ENCODE measurements at regions not wholly inside any gene's neighbourhood (a gene's known extent, or its start where the extent isn't known, plus 50 kb on each side); places are given as distances from the start of the nearest gene placed in this dataset.
A peak's percentile ranks its signal among the peaks of the same experiment; 100 is the strongest.
"Not testable (repeated sequence)": the region's sequence is repeated elsewhere in the genome, so short reads cannot be mapped to it uniquely, and the experiment has no call there.

DNA sequence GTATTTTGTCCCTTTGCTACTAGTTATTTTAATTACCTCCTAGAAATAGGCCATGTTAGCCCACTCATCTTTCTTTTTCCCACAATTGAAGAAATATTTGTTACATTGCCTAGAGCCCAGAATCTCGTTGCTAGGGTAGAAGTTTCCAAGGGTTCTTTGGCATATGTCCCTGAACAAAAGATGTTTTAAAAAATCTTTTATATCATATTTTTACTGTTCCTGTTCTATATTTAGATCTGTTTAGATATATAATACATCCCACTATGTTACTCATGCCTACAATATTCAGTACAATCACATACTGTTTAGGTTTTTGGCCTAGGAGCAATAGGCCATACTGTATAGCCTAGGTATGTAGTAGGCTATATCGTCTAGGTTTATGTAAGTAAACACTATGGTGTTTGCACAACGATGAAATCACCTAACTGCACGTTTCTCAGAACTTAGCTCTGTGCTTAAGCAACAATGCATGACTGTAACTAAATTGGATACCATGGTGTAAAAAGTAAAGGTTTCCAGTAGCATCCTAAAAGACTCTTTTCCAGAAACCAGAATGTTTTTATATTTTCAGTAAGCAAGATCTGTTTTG lies 236.0 kb upstream of the SLIT2 start:
- TF ChIP-seq, protein P1, sequence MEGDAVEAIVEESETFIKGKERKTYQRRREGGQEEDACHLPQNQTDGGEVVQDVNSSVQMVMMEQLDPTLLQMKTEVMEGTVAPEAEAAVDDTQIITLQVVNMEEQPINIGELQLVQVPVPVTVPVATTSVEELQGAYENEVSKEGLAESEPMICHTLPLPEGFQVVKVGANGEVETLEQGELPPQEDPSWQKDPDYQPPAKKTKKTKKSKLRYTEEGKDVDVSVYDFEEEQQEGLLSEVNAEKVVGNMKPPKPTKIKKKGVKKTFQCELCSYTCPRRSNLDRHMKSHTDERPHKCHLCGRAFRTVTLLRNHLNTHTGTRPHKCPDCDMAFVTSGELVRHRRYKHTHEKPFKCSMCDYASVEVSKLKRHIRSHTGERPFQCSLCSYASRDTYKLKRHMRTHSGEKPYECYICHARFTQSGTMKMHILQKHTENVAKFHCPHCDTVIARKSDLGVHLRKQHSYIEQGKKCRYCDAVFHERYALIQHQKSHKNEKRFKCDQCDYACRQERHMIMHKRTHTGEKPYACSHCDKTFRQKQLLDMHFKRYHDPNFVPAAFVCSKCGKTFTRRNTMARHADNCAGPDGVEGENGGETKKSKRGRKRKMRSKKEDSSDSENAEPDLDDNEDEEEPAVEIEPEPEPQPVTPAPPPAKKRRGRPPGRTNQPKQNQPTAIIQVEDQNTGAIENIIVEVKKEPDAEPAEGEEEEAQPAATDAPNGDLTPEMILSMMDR (conservative IDR thresholded peaks at IDR 0.05; ENCODE audit: low read depth, low read length) = no peak
- no peak for DNase-seq (ENCODE audit: low read depth)
- H3K4me3 ChIP-seq (ENCODE audit: low read depth, low read length) = no peak overlapping the region

DNA sequence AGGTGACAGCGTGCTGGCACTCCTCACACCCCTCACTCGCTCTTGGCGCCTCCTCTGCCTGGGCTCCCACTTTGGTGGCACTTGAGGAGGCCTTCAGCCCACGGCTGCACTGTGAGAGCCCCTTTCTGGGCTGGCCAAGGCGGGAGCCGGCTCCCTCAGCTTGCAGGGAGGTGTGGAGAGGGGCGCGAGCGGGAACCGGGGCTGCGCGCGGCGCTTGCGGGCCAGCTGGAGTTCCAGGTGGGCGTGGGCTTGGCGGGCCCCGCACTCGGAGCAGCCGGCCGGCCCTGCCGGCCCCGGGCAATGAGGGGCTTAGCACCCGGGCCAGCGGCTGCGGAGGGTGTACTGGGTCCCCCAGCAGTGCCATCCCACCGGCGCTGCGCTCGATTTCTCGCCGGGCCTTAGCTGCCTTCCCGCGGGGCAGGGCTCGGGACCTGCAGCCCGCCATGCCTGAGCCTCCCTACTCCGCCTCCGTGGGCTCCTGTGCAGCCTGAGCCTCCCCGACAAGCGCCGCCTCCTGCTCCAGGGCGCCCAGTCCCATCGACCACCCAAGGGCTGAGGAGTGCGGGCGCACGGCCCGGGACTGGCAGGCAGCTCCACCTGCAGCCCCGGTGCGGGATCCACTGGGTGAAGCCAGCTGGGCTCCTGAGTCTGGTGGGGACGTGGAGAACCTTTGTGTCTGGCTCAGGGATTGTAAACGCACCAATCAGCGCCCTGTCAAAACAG lies 247.7 kb upstream of the SLIT2 start:
- not testable (repeated sequence) for H3K4me3 ChIP-seq (ENCODE audit: low read depth, low read length); DNase-seq (ENCODE audit: low read depth)

DNA sequence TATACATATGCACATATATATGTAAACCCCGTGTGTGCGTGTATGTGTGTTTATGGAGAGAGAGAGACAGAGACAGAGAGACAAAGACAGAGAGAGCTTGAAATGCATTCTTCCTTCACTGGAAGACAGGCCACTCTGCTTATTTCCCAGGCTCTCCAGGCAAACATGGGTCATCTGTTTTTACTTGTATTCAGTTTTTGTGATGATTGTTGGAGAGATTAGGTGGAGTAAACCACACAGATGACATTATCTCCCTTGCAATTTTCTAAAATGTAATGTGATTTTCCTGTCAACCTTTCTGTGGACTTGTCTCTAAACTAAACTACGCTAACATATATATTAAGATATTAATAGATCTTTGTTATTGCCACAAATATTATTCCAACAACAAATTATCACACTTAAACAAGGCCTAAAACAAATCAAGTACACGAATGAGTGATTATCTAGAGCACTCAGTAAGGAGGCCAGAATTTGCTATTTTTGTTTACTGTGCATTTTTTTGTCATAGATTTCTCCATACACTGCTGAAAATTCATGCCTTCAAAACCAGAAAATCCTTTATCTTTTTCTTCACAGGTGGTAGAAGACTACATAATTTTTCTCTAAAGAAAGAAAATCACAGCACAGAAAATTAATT lies 251.8 kb upstream of the SLIT2 start:
- no peak overlapping the region for H3K4me3 ChIP-seq (ENCODE audit: low read depth, low read length)
- TF ChIP-seq, protein P1 (conservative IDR thresholded peaks at IDR 0.05; ENCODE audit: low read depth, low read length) = no peak
- DNase-seq (ENCODE audit: low read depth) = no peak

DNA sequence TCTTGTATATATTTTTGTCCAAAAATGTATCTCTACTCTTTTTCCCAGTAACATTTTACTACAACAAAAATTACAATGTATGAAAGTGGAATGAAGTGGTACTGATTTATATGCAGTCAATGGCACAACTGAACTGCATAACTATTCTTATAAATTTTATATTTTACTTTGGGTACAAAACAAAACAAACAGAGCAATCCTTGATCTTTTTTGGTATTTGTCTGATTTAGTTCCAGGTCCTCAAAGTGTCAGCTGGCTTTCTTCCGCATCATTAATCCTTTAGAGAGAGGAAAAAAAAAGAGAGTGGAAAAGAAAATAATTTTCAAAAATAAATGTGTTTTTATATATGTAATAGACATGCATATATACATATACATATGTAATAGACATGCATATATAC lies 252.4 kb upstream of the SLIT2 start:
- TF ChIP-seq, protein P1 (conservative IDR thresholded peaks at IDR 0.05; ENCODE audit: low read depth, low read length) = no peak
- H3K4me3 ChIP-seq (ENCODE audit: low read depth, low read length) = no peak overlapping the region
- no peak for DNase-seq (ENCODE audit: low read depth)

DNA sequence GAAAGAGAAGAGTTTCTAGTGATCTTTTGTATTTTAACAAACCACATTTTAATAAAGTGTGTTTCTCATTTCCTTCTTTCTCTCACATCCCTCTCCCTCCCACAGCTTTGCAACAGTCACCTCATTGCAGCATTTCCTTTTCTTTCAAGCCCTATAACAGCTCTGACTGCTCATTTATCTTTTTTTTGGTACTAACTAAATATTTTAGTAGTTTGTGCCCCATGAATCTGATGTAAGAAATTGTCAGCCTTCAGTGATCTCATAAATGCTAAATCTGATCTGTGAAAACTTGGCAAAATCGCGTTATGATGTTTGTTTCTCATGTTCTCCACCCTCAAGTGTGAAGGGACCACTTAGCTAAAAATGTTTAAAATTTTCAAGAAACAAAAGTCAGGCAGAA lies 258.5 kb upstream of the SLIT2 start:
- TF ChIP-seq, protein P1 (conservative IDR thresholded peaks at IDR 0.05; ENCODE audit: low read depth, low read length) = no peak
- no peak for DNase-seq (ENCODE audit: low read depth)
- H3K4me3 ChIP-seq (ENCODE audit: low read depth, low read length) = no peak overlapping the region

DNA sequence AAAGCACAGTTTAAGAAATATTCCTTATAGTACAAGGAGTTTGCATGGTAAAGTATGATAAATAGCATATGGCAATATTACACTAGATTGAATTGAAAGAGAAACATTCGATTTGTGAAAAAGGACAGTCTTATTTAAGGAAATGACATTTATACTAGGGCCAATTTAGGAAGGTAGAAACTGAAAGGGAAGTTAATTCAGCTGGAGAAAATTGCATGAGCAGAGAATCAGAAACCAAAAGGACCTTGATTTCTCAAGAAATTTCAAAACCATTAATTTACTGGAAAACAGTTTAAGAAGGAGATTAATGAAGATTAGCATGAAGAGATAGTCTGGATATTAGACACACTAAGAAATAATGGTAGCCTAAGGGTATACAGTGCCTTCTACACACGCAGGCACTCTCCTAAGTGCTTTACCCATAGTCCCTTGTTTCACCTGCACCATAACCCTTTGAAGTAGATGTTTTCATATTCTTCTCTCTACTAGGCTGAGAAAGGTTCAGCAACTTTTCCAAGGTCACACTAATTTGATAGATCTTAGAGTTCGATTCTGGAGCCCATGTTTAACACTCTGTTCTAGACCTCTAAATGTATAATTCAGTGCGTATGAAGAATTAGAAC lies 259.1 kb upstream of the SLIT2 start:
- DNase-seq (ENCODE audit: low read depth) = no peak
- no peak overlapping the region for H3K4me3 ChIP-seq (ENCODE audit: low read depth, low read length)
- TF ChIP-seq, protein P1 (conservative IDR thresholded peaks at IDR 0.05; ENCODE audit: low read depth, low read length) = no peak

DNA sequence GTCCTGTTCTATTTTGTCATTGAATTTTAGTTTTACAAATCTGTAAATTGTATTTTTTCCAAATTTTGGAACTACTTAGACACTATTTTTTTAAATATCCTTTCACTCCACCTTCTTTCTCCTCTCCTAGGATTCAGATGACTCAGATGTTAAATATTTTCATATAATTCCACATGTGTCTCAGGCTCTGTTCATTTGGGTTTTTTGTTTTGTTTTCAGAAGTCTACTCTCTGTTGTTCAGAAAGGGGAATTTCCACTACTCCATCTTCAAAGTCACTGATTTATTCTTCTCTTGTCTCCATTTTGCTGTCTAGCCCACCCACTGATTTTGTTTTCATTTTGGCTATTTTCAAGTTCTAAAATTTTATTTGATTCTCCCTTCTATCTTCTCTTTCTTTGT lies 264.0 kb upstream of the SLIT2 start:
- TF ChIP-seq, protein P1 (conservative IDR thresholded peaks at IDR 0.05; ENCODE audit: low read depth, low read length) = no peak
- DNase-seq (ENCODE audit: low read depth) = peak; percentile 23
- H3K4me3 ChIP-seq (ENCODE audit: low read depth, low read length) = no peak overlapping the region
